Common myeloid progenitor, CD34-positive (primary cell): ENCODE measurements at regions not wholly inside any gene's neighbourhood (a gene's known extent, or its start where the extent isn't known, plus 50 kb on each side); places are given as distances from the start of the nearest gene placed in this dataset.
A peak's percentile ranks its signal among the peaks of the same experiment; 100 is the strongest.
"Not testable (repeated sequence)": the region's sequence is repeated elsewhere in the genome, so short reads cannot be mapped to it uniquely, and the experiment has no call there.

Experiments used
- CTCF ChIA-PET: fragments of 350-600 bp; sonication (Branson Sonifier 250); formaldehyde crosslinking; loops from one replicate; lab custom pipeline; 2021; ENCODE audit warnings: antibody characterized with exemption; lab: Charles Lee
- POLR2A ChIA-PET: fragments of 350-600 bp; sonication (Branson Sonifier 250); formaldehyde crosslinking; loops from one replicate; lab custom pipeline; 2021; ENCODE audit warnings: antibody characterized with exemption; lab: Charles Lee
- DNase-seq, 3 donors: peaks; one replicate each; pipeline versions ENCODE4 v3.0.0 to v3.0.0-alpha.2; 2013
- H3K27ac ChIP-seq, 2 experiments: 1 replicate in 1 of 2; 2 replicates in 1 of 2; pipeline ENCODE4 v1.7.0; 2013; ENCODE audit warnings: inconsistent platforms in 2 of 2, low read length in 2 of 2, mild to moderate bottlenecking in 2 of 2, low read depth in 1 of 2, moderate library complexity in 1 of 2; ENCODE audit not compliant: severe bottlenecking in 2 of 2, insufficient read depth in 1 of 2, poor library complexity in 1 of 2
- H3K27me3 ChIP-seq, 5 experiments: replicated peaks in 2 of 5; 1 replicate in 3 of 5; 2 replicates in 2 of 5; pipeline versions ENCODE4 v1.6.1 to v1.7.0; 2013; ENCODE audit warnings: low read length in 4 of 5, mild to moderate bottlenecking in 2 of 5, moderate library complexity in 2 of 5, inconsistent platforms in 1 of 5; ENCODE audit not compliant: insufficient read depth in 5 of 5, control insufficient read depth in 4 of 5
- H3K36me3 ChIP-seq, 4 experiments: 1 replicate in 2 of 4; 2 replicates in 2 of 4; pipeline versions ENCODE4 v1.6.1 to v1.7.0; 2013; ENCODE audit warnings: low read length in 3 of 4, control low read depth in 1 of 4, mild to moderate bottlenecking in 1 of 4; ENCODE audit not compliant: control insufficient read depth in 4 of 4, insufficient read depth in 4 of 4
- H3K4me1 ChIP-seq, 4 experiments: 1 replicate in 3 of 4; 2 replicates in 1 of 4; pipeline versions ENCODE4 v1.6.1 to v1.7.1; 2013; ENCODE audit warnings: low read length in 3 of 4, mild to moderate bottlenecking in 3 of 4, control low read depth in 1 of 4, inconsistent platforms in 1 of 4, moderate library complexity in 1 of 4; ENCODE audit not compliant: control insufficient read depth in 4 of 4, insufficient read depth in 4 of 4; ENCODE audit errors: control extremely low read depth in 1 of 4
- H3K4me3 ChIP-seq, 7 experiments: 1 replicate in 4 of 7; 2 replicates in 3 of 7; pipeline versions ENCODE4 v1.5.1 to v1.7.0; 2013; ENCODE audit warnings: mild to moderate bottlenecking in 7 of 7, low read length in 6 of 7, moderate library complexity in 6 of 7, inconsistent platforms in 2 of 7, low read depth in 2 of 7, control low read depth in 1 of 7; ENCODE audit not compliant: insufficient read depth in 4 of 7, control insufficient read depth in 1 of 7; ENCODE audit errors: extremely low read depth in 1 of 7
- H3K9me3 ChIP-seq, 5 experiments: 1 replicate in 4 of 5; 2 replicates in 1 of 5; pipeline versions ENCODE4 v1.6.1 to v1.7.1; 2013; ENCODE audit warnings: low read length in 4 of 5, mild to moderate bottlenecking in 2 of 5, inconsistent platforms in 1 of 5, low read depth in 1 of 5, moderate library complexity in 1 of 5; ENCODE audit not compliant: control insufficient read depth in 4 of 5, insufficient read depth in 2 of 5; ENCODE audit errors: control extremely low read depth in 1 of 5
- WGBS: methylation state at CpG from one replicate; pipeline ENCODE4 v1.1.5; 2013; ENCODE audit not compliant: insufficient coverage; 5-methylcytosine and 5-hydroxymethylcytosine counted together

DNA sequence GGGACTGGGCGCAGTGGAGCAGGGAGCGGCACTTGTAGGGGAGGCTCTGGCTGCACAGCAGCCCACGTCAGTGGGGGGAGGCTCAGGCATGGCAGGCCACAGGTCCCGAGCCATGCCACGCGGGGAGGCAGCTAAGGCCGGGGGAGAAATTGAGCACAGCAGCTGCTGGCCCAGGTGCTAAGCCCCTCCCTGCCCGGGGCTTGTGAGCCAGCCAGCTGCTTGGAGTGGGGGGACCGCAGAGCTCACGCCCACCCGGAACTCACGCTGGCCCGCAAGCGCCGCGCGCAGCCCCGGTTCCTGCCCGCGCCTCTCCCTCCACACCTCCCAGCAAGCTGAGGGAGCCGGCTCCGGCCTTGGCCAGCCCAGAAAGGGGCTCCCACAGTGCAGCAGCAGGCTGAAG, 193.5 kb upstream of the DNAJC19 start:
- POLR2A ChIA-PET, H3K9me3 ChIP-seq, DNase-seq, H3K4me1 ChIP-seq, CTCF ChIA-PET, H3K27ac ChIP-seq, H3K27me3 ChIP-seq, H3K36me3 ChIP-seq, H3K4me3 ChIP-seq: not testable (repeated sequence)
- 97% methylated on average over 10 of the region's 22 CpGs for WGBS

DNA sequence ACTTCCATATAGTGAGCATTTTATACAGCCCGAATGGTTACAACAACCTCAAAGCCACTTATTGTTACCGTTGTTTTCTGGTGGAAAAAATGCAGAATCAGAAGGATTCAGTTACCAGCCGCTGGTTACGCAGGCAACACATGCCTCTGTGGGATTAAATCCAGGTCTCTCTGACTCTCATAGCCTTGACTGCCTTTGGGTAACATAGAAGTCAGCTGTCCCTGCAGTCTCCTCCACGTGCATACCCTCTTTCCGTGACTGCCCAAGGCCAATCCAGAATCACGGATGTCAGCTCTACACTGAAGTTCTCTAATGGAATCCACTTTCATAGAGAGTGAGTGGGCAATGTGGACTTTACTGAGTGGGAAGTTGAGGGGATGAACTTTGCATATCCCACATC, 189.5 kb upstream of the DNAJC19 start:
- H3K4me1 ChIP-seq = no peaks in the 10 kb centered on the region
- WGBS = 92% methylated on average over 6 of the region's 7 CpGs
- no peaks in the 10 kb centered on the region for H3K36me3 ChIP-seq
- ChIA-PET CTCF (no interaction called here), POLR2A (no interaction called here)
- no peak for DNase-seq
- no peak overlapping the region for H3K4me3 ChIP-seq
- no peak overlapping the region for H3K27ac ChIP-seq
- H3K9me3 ChIP-seq = no peaks in the 10 kb centered on the region
- no peaks in the 10 kb centered on the region for H3K27me3 ChIP-seq

DNA sequence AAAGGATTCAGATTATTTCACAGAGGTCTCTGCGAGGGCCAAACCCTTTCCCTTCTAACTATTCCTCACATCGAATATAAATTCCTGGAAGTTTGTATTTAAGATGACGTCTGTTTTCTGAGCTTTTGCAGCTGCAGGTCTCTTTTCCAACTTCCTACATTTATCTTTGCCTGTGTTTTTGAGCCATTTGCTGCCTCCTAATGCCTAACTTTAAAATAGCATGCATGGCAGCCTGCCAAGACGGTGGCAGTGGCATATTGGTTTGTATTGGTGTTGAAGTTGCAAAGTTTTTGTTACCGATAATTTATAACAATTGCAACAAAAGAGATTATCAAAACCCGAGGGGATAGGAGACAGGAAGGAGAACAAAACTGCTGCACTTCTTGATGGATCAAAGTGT, 187.1 kb upstream of the DNAJC19 start:
- H3K4me3 ChIP-seq = no peak overlapping the region
- ChIA-PET CTCF (interaction anchor here (1.1 kb wide), 2 partner anchors 9 to 373 kb away, joined by 4 to 5 read pairs; no protein-coding TSS in a partner anchor), POLR2A (no interaction called here)
- no peaks in the 10 kb centered on the region for H3K9me3 ChIP-seq
- no peak overlapping the region for H3K27ac ChIP-seq
- WGBS = 0% methylated on average over 3 of the region's 6 CpGs
- H3K27me3 ChIP-seq = no peaks in the 10 kb centered on the region
- no peaks in the 10 kb centered on the region for H3K4me1 ChIP-seq
- peak; percentile 52 to 75 (median 67) for DNase-seq
- H3K36me3 ChIP-seq = no peaks in the 10 kb centered on the region

DNA sequence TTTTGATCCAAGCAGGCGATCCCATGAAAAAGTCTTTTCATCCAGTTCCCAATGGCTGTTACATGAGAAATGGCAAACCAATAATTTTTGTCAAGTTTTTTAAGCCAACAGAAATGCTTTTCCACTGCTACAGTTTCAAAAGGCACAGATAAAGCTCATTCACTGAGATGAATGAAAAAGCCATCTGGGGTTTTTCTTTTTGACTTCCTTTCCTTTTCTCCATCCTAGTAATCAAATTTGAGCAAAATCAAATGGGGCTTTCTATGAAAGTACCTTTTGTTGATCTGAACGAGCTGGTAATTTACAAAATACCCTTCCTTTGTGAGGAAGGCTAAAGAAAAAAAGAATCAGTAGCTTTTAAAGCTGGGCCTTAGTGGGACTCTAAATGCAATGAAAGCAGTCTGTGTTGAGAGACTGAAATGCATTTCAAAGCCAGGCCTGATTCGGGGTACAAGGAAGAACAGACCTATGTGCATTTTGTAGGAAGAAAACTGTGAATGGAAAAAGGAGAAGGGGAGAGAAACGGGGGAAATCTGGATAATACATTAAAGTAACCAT, 185.2 kb upstream of the DNAJC19 start:
- POLR2A ChIA-PET = interaction anchor here (0.6 kb wide), 1 partner anchor 474 kb away, joined by 3 read pairs; no protein-coding TSS in a partner anchor
- Histone ChIP-seq H3K27ac (no peak overlapping the region), H3K9me3 (no peaks in the 10 kb centered on the region), H3K4me3 (no peak overlapping the region), H3K27me3 (no peaks in the 10 kb centered on the region), H3K36me3 (no peaks in the 10 kb centered on the region), H3K4me1 (no peaks in the 10 kb centered on the region)
- WGBS = 63% methylated on average over 2 of the region's 4 CpGs
- CTCF ChIA-PET = interaction anchor here (1.9 kb wide), 1 partner anchor 12 kb away, joined by 5 read pairs; no protein-coding TSS in a partner anchor
- no peak for DNase-seq

DNA sequence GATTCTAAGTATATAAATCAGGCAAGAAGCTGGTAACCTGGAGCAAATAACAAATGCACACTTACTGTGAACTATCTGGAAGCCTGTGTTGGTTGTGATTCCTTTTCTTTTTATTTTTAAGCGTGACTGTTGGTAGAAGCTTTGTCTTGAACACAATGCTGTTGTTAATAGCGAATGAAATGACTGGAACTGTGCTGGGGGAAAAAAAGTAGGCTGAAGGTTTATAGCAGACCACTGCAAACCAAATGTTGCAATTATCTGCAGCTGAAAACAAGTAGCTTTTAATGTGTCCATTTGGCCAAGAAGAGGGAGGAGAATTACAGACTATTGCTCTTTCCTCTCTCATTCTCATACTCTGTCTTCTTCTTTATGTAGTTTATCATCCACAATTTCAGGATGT, 184.5 kb upstream of the DNAJC19 start:
- ChIA-PET POLR2A (no interaction called here), CTCF (interaction anchor here (1.9 kb wide), 1 partner anchor 13 kb away, joined by 5 read pairs; no protein-coding TSS in a partner anchor)
- 94% methylated on average over 2 of the region's 2 CpGs for WGBS
- no peak overlapping the region for H3K27ac ChIP-seq
- no peaks in the 10 kb centered on the region for H3K27me3 ChIP-seq
- no peaks in the 10 kb centered on the region for H3K4me1 ChIP-seq
- H3K4me3 ChIP-seq = no peak overlapping the region
- H3K9me3 ChIP-seq = no peaks in the 10 kb centered on the region
- H3K36me3 ChIP-seq = no peaks in the 10 kb centered on the region
- DNase-seq = no peak

DNA sequence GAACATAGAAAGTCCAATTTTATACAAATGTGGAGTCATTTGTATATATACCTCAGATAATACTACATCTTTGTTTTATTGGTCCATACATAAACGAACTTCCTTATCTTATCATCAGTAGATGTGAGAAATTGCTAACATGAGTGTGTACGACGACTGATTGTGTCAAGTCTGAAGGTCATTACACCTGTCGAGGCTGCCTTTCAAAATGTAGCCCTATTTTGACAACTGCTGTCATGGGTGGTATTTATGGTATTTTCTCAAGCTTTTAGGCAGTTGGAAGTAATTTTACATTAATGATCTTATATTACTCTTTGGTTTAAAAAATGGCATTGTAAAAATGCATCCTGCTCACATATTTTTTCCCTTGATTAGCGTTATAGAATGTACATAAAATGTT, 183.7 kb upstream of the DNAJC19 start:
- DNase-seq = no peak
- Histone ChIP-seq H3K4me1 (no peaks in the 10 kb centered on the region), H3K27me3 (no peaks in the 10 kb centered on the region), H3K4me3 (no peak overlapping the region), H3K9me3 (no peaks in the 10 kb centered on the region), H3K36me3 (no peaks in the 10 kb centered on the region), H3K27ac (no peak overlapping the region)
- WGBS = no CpG with 5 or more reads among the region's 5 CpGs
- ChIA-PET CTCF (no interaction called here), POLR2A (no interaction called here)

DNA sequence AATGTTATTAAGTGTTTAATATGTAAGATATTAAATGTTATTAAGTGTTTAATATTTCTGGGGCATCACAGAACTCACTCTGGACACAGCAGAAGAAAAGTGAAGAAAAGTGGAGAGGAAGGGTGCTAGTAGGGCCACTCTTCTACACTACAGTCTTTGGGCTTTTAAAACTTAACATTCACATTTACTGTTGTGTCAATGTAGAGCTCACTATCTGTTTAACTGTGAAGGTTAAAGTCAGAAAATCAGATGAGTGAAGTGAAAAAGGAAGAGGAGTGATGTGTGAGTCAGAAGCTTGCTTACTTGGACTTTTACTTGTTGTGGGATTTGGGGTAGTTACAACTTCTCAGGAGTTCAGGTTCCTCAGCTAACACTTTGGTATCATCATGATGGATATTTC, 145.3 kb upstream of the DNAJC19 start:
- Histone ChIP-seq H3K27ac (no peak overlapping the region), H3K4me3 (no peak overlapping the region), H3K9me3 (no peaks in the 10 kb centered on the region), H3K4me1 (no peaks in the 10 kb centered on the region), H3K36me3 (no peaks in the 10 kb centered on the region), H3K27me3 (no peaks in the 10 kb centered on the region)
- DNase-seq = peak in 2 of 3 donors; percentile 13 to 26
- CTCF ChIA-PET = no interaction called here
- POLR2A ChIA-PET = no interaction called here
